Breast epithelium (tissue), 3 donors: ENCODE measurements at regions not wholly inside any gene's neighbourhood (a gene's known extent, or its start where the extent isn't known, plus 50 kb on each side); places are given as distances from the start of the nearest gene placed in this dataset.

ENCODE experiments used
- POLR2AphosphoS5 ChIP-seq, 3 donors: sonication (generic); formaldehyde crosslinking; IDR thresholded peaks; one replicate each; pipeline ENCODE4 v1.6.1; 2017; ENCODE audit warnings: antibody characterized with exemption in 3 of 3
- TF ChIP-seq, protein P1 (sequence below), 3 donors: fragments of 450-650 bp; IDR thresholded peaks; one replicate each; pipeline ENCODE4 v1.5.1; 2016 to 2017; ENCODE audit warnings: antibody characterized with exemption in 3 of 3, mild to moderate bottlenecking in 3 of 3, moderate library complexity in 3 of 3

DNA sequence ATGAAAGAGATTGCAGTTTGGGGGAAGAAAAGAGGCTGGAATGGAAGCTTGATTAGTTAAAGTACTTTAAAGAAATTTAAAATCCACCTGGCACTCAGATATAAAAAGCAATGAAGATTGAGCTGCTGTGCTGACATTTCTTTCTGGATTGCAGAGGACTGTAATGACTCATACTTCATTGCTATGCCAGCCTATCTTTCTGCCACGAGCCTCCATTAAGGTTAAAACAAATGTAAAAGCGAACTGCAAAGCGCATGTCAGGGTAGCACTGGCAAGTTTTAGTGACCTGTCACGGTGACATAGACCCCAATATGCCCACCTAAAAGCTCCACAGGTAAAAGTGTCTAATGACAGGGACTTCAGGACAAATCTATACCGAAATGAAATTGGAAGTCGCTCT lies 449.6 kb downstream of the C6orf118 start:
- TF ChIP-seq, protein P1, sequence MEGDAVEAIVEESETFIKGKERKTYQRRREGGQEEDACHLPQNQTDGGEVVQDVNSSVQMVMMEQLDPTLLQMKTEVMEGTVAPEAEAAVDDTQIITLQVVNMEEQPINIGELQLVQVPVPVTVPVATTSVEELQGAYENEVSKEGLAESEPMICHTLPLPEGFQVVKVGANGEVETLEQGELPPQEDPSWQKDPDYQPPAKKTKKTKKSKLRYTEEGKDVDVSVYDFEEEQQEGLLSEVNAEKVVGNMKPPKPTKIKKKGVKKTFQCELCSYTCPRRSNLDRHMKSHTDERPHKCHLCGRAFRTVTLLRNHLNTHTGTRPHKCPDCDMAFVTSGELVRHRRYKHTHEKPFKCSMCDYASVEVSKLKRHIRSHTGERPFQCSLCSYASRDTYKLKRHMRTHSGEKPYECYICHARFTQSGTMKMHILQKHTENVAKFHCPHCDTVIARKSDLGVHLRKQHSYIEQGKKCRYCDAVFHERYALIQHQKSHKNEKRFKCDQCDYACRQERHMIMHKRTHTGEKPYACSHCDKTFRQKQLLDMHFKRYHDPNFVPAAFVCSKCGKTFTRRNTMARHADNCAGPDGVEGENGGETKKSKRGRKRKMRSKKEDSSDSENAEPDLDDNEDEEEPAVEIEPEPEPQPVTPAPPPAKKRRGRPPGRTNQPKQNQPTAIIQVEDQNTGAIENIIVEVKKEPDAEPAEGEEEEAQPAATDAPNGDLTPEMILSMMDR (IDR thresholded peaks at IDR 0.05) = no peak
- no peak for TF ChIP-seq POLR2AphosphoS5 (IDR thresholded peaks at IDR 0.05)
